ENCODE measurements at regions not wholly inside any gene's neighbourhood (a gene's known extent, or its start where the extent isn't known, plus 50 kb on each side); places are given as distances from the start of the nearest gene placed in this dataset.

DNA sequence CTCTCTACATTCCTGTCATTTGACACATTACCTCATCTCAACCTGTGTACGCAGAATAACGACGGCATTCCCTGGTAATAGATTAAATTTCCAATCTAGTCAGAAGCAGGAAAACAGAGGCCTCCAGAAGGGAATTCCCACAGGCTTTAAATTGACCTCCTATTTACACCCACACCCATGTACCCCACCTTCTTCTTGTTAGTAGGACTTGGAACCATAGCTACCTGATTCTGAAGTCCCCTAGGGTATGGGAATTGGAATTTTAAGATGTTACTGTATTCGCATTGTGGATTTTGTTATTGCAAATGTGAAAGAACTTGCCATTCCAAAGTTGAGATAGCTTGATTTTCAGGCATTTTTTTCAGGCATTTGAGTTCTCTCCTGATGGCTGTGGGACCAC lies 377.5 kb upstream of the DYNLRB2 start:
- no peak overlapping the region for H3K4me3 ChIP-seq (ENCODE audit: low read depth, low read length)
- TF ChIP-seq, protein P1, sequence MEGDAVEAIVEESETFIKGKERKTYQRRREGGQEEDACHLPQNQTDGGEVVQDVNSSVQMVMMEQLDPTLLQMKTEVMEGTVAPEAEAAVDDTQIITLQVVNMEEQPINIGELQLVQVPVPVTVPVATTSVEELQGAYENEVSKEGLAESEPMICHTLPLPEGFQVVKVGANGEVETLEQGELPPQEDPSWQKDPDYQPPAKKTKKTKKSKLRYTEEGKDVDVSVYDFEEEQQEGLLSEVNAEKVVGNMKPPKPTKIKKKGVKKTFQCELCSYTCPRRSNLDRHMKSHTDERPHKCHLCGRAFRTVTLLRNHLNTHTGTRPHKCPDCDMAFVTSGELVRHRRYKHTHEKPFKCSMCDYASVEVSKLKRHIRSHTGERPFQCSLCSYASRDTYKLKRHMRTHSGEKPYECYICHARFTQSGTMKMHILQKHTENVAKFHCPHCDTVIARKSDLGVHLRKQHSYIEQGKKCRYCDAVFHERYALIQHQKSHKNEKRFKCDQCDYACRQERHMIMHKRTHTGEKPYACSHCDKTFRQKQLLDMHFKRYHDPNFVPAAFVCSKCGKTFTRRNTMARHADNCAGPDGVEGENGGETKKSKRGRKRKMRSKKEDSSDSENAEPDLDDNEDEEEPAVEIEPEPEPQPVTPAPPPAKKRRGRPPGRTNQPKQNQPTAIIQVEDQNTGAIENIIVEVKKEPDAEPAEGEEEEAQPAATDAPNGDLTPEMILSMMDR (IDR thresholded peaks at IDR 0.05; ENCODE audit: insufficient read depth, low read depth, low read length, missing control alignments), result no peak
- DNase-seq (ENCODE audit: low read depth), result no peak

DNA sequence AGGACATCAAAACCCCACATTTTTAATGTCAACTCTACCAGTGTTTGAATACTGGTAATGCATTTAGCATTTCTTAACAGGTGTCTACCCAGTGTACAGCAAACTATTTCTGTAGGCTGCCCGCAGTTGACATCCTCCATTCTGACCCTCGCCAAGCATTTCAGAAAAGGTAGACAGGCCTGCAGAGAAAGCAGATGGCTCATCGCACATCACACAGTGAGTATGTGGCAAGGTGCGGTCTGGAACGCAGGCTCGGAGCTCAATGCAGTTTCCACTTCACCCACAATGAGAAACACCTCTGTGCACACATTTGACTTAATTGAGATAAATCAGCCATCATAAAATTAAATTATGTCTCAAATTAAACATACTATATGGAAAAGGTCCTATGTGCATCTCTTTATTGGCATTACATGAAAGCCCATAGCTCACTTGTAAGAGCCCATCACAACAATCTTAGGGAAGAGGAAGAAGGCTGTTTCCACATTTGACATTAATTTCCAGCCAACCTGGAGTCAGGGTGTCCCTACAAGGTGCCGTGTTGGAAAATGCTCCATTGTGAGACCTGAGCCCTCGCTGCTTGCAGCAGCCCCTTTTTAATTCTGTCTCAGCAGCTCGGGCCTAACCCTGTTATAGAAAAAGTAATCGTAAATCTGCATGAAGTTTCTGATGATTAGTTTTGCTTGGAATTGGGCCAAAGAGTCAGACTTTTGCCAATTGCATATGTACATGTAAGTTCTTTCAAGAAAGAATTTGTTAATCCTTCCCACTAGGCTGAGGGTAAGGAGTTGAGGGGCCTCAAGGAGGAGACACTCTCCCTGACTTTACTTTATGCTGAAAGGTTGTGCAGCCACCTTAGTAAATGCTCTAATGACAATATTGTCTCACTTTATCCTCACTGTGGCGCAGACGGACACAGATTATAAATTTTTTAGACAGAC lies 378.7 kb upstream of the DYNLRB2 start:
- DNase-seq (ENCODE audit: low read depth), result no peak
- no peak overlapping the region for H3K4me3 ChIP-seq (ENCODE audit: low read depth, low read length)
- TF ChIP-seq, protein P1 (IDR thresholded peaks at IDR 0.05; ENCODE audit: insufficient read depth, low read depth, low read length, missing control alignments), result no peak

DNA sequence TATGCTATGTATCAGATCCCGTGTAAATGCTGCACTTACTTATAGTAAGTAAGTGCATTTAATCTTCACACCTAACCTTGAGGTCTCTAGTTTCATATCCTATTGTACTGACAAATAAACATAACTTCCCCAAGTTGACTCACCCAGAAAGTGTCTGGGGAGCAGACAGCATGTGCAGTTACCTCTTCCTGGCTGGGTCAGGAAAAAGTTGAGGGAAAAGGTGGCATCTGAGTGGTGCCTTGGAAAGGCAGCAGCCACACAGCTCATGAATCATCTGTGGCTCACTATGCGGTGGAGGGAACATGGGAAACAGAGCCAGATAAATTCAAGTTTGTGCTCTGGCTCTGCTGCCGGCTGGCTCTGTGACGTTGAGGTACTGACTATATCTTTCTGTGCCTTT lies 382.0 kb upstream of the DYNLRB2 start:
- TF ChIP-seq, protein P1 (IDR thresholded peaks at IDR 0.05; ENCODE audit: insufficient read depth, low read depth, low read length, missing control alignments), result no peak
- H3K4me3 ChIP-seq (ENCODE audit: low read depth, low read length), result no peak overlapping the region
- DNase-seq (ENCODE audit: low read depth), result no peak

DNA sequence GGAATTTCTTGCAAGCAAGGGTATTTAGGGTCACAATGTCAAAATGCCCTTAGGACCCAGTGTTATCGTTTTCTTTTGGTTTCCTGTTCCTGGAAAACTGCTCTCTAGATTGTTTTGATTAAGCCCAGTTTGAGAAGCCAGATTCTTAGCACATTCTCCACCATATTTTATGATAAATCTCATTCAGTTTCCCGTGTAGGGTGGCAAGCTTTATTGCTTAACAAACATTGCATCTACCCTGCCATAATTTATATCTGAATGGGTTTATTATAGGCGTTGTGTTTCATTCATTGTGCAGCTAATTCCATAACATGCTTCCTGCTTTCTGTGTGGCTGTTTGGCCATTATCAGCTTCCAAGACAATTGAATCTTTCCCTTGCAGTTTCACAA lies 389.1 kb upstream of the DYNLRB2 start:
- TF ChIP-seq, protein P1 (IDR thresholded peaks at IDR 0.05; ENCODE audit: insufficient read depth, low read depth, low read length, missing control alignments), result no peak
- no peak for DNase-seq (ENCODE audit: low read depth)
- no peak overlapping the region for H3K4me3 ChIP-seq (ENCODE audit: low read depth, low read length)

DNA sequence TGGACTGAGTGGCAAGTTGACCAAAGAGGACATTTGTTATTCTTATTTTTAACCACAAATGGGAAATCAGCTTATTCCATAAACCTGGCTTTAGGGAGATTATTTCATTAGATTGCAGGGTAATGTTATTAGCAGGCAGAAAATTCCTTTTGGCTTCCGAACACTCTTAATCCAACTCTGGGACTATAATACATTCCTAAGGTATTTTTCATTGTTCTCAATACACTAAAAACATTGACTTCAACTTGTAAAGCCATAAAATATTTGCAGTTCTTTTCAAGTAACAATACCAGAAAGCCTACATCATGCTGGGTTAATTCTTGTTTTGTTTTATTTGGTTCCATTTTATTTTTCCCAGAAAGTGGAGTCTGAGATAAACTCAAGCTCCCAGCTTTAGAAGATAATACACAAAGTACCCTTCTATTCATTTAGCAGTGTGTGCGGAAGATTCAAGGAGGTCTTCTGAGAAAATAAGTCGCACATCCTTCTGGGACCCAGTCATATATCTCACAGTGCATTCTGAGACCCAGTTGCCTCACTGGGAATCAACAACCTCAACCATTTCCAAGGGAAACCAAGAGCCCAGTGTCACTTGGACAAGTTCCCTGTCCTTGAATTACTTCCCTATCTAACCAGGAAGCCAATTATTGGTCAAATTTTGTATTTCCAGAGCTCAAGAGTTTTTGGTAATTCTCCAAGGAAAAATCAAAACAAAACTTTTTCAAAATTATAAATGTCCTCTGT lies 389.6 kb upstream of the DYNLRB2 start:
- no peak for DNase-seq (ENCODE audit: low read depth)
- TF ChIP-seq, protein P1 (IDR thresholded peaks at IDR 0.05; ENCODE audit: insufficient read depth, low read depth, low read length, missing control alignments), result no peak
- H3K4me3 ChIP-seq (ENCODE audit: low read depth, low read length), result no peak overlapping the region

DNA sequence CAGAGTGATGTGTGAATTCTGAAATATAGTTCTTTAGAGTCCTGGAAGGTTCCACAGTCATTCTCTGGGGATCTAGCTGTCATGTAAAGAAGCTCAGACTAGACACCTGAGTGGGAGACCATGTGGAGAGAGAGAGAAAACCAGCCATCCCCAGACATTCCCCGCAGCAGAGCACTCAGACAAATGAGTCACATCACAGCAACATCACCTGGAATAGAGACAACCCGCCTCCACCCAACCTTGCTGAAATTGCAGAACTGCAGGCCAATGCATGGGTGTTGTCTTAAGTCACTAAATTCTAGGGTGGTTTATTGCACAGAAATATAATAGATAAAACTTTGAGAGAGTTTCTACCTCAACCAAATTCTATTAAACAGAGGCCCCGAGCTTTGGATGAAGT lies 392.0 kb upstream of the DYNLRB2 start:
- no peak overlapping the region for H3K4me3 ChIP-seq (ENCODE audit: low read depth, low read length)
- TF ChIP-seq, protein P1 (IDR thresholded peaks at IDR 0.05; ENCODE audit: insufficient read depth, low read depth, low read length, missing control alignments), result no peak

More for the DNA sequence above, 392.0 kb upstream of the DYNLRB2 start:
- no peak for DNase-seq (ENCODE audit: low read depth)

Data from GM12865 (cell line).